HCT116 (cell line): ENCODE measurements at regions not wholly inside any gene's neighbourhood (a gene's known extent, or its start where the extent isn't known, plus 50 kb on each side); places are given as distances from the start of the nearest gene placed in this dataset.

Experiments used
- ATAC-seq: fragments of 200-7000 bp; cut with Tn5 transposase; 2 replicates; pipeline ENCODE4 v1.9.1; 2020; ENCODE audit warnings: mild to moderate bottlenecking, moderate library complexity
- BruUV-seq: library from RNA; stranded (reverse); fragments of 400-500 nt; replicated peaks from 2 replicates; lab custom pipeline; 2021; lab: Mats Ljungman, UMichigan
- CTCF ChIA-PET: fragments of 300-600 bp; sonication (Branson Sonifier 250); formaldehyde crosslinking; loops from one replicate; lab custom pipeline; 2021; ENCODE audit warnings: antibody characterized with exemption; lab: Charles Lee
- POLR2A ChIA-PET: fragments of 300-600, 350-600 bp; sonication (Branson Sonifier 250); formaldehyde crosslinking; loops from one replicate; lab custom pipeline; 2021; ENCODE audit warnings: antibody characterized with exemption; lab: Charles Lee
- RAD21 ChIA-PET, 2 experiments: fragments of 300-600 bp; sonication (Branson Sonifier 250); formaldehyde crosslinking; loops; one replicate each; lab custom pipeline; 2023; ENCODE audit warnings: low total read pairs in 2 of 2; ENCODE audit not compliant: uncharacterized antibody in 2 of 2, unreplicated experiment in 2 of 2, low non-redundant PET in 1 of 2; lab: Charles Lee
- DNase-seq: peaks from one replicate; pipeline ENCODE4 v3.0.0-alpha.2; 2010; ENCODE audit warnings: low read depth, low spot score
- H2AFZ ChIP-seq: fragments of 200-600 bp; shearing (Covaris generic), sonication (generic); 2 replicates; pipeline ENCODE4 v1.6.1; 2017; ENCODE audit warnings: low read depth, mixed run types, mixed read lengths, antibody characterized with exemption, low read length; ENCODE audit not compliant: poor library complexity, severe bottlenecking
- H3K27ac ChIP-seq: 2 replicates; pipeline ENCODE4 v1.5.1; 2012; ENCODE audit warnings: low read depth, low read length
- H3K27me3 ChIP-seq: fragments of 200-600 bp; sonication (generic); 2 replicates; pipeline ENCODE4 v1.6.1; 2016; ENCODE audit warnings: mixed run types, low read length, mixed read lengths; ENCODE audit not compliant: insufficient read depth
- H3K36me3 ChIP-seq, 2 experiments: fragments of 200-500 bp in 1 of 2; fragments of 200-600 bp in 1 of 2; sonication (Bioruptor generic) in 1 of 2; sonication (generic) in 1 of 2; 2 replicates each; pipeline versions ENCODE4 v1.5.1 to v1.6.1; 2014 to 2016; ENCODE audit warnings: low read length in 2 of 2, inconsistent platforms in 1 of 2, mixed read lengths in 1 of 2, mixed run types in 1 of 2; ENCODE audit not compliant: insufficient read depth in 2 of 2, control insufficient read depth in 1 of 2
- H3K4me1 ChIP-seq, 2 experiments: fragments of 200-600 bp in 1 of 2; sonication (generic) in 1 of 2; 2 replicates each; pipeline versions ENCODE4 v1.5.1 to v1.6.1; 2012 to 2017; ENCODE audit warnings: low read length in 2 of 2, inconsistent platforms in 1 of 2, mild to moderate bottlenecking in 1 of 2, mixed read lengths in 1 of 2, mixed run types in 1 of 2, moderate library complexity in 1 of 2; ENCODE audit not compliant: insufficient read depth in 2 of 2, control insufficient read depth in 1 of 2
- H3K4me2 ChIP-seq: fragments of 200-600 bp; sonication (generic); 2 replicates; pipeline ENCODE4 v1.6.1; 2017; ENCODE audit warnings: mixed run types, low read length, mixed read lengths
- H3K4me3 ChIP-seq, 2 experiments: fragments of 200-600 bp in 1 of 2; sonication (generic) in 1 of 2; replicated peaks in 1 of 2; 2 replicates each; pipeline ENCODE4 v1.5.1; 2011 to 2016; ENCODE audit warnings: low read length in 2 of 2, control low read depth in 1 of 2, low read depth in 1 of 2, mild to moderate bottlenecking in 1 of 2, mixed read lengths in 1 of 2, mixed run types in 1 of 2
- H3K79me2 ChIP-seq: fragments of 200-600 bp; sonication (generic); 2 replicates; pipeline ENCODE4 v1.6.1; 2017; ENCODE audit warnings: mild to moderate bottlenecking, mixed run types, low read length, moderate library complexity, mixed read lengths; ENCODE audit not compliant: insufficient read depth
- H3K9ac ChIP-seq: fragments of 200-600 bp; sonication (generic); 2 replicates; pipeline ENCODE4 v1.6.1; 2016; ENCODE audit warnings: low read length, mixed read lengths
- H3K9me2 ChIP-seq: fragments of 200-600 bp; sonication (generic), shearing (Covaris generic); 2 replicates; pipeline ENCODE4 v1.6.1; 2017; ENCODE audit warnings: mixed run types, mild to moderate bottlenecking, moderate library complexity; ENCODE audit not compliant: insufficient read depth
- H3K9me3 ChIP-seq, 2 experiments: fragments of 200-500 bp in 1 of 2; fragments of 200-600 bp in 1 of 2; sonication (Bioruptor generic) in 1 of 2; sonication (generic) in 1 of 2; 2 replicates each; pipeline ENCODE4 v1.6.1; 2014 to 2017; ENCODE audit warnings: low read length in 2 of 2, mixed read lengths in 2 of 2, inconsistent platforms in 1 of 2, low read depth in 1 of 2, mild to moderate bottlenecking in 1 of 2, mixed run types in 1 of 2, moderate library complexity in 1 of 2; ENCODE audit not compliant: control insufficient read depth in 1 of 2, insufficient read depth in 1 of 2
- H4K20me1 ChIP-seq: fragments of 200-600 bp; sonication (generic), shearing (Covaris generic); 2 replicates; pipeline ENCODE4 v1.6.1; 2017; ENCODE audit warnings: mixed run types, mild to moderate bottlenecking, moderate library complexity; ENCODE audit not compliant: insufficient read depth
- CEBPB ChIP-seq: IDR thresholded peaks from 2 replicates; pipeline ENCODE4 v1.6.1; 2012; ENCODE audit warnings: low read depth
- EGR1 ChIP-seq: IDR thresholded peaks from 2 replicates; pipeline ENCODE4 v1.6.1; 2012; ENCODE audit warnings: low read depth
- ELF1 ChIP-seq: IDR thresholded peaks from 2 replicates; pipeline ENCODE4 v1.6.1; 2012; ENCODE audit warnings: low read depth, borderline replicate concordance
- EZH2 ChIP-seq: fragments of 200-600 bp; sonication (generic); IDR thresholded peaks from 2 replicates; pipeline ENCODE4 v1.6.1; 2017; ENCODE audit warnings: antibody characterized with exemption, mixed run types
- EZH2phosphoT487 ChIP-seq: fragments of 200-600 bp; IDR thresholded peaks from 2 replicates; pipeline ENCODE4 v1.6.1; 2018; ENCODE audit warnings: antibody characterized with exemption, borderline replicate concordance
- JUND ChIP-seq: IDR thresholded peaks from 2 replicates; pipeline ENCODE4 v1.6.1; 2012
- POLR2A ChIP-seq: IDR thresholded peaks from 2 replicates; pipeline ENCODE4 v1.7.0; 2011; ENCODE audit warnings: borderline replicate concordance; ENCODE audit not compliant: insufficient read depth, insufficient read length; ENCODE audit errors: extremely low read depth
- POLR2AphosphoS5 ChIP-seq: IDR thresholded peaks from 2 replicates; pipeline ENCODE4 v1.6.1; 2011; ENCODE audit warnings: mild to moderate bottlenecking, low read depth, low read length, moderate library complexity
- RAD21 ChIP-seq: IDR thresholded peaks from 2 replicates; pipeline ENCODE4 v1.6.1; 2012; ENCODE audit warnings: low read depth, mild to moderate bottlenecking
- SIN3A ChIP-seq: IDR thresholded peaks from 2 replicates; pipeline ENCODE4 v1.6.1; 2012; ENCODE audit warnings: low read depth
- SP1 ChIP-seq: IDR thresholded peaks from 2 replicates; pipeline ENCODE4 v1.6.1; 2012; ENCODE audit warnings: low read depth
- SRF ChIP-seq: IDR thresholded peaks from 2 replicates; pipeline ENCODE4 v1.6.1; 2012; ENCODE audit warnings: low read depth
- TCF7L2 ChIP-seq: IDR thresholded peaks from 2 replicates; pipeline ENCODE4 v1.7.0; 2011; ENCODE audit warnings: borderline replicate concordance, inconsistent platforms; ENCODE audit not compliant: insufficient read depth, insufficient read length; ENCODE audit errors: extremely low read depth
- YY1 ChIP-seq: IDR thresholded peaks from 2 replicates; pipeline ENCODE4 v1.6.1; 2011; ENCODE audit warnings: low read length, low read depth, moderate library complexity, mild to moderate bottlenecking; ENCODE audit not compliant: insufficient replicate concordance; ENCODE audit errors: extremely low read depth
- ZFX ChIP-seq: fragments of 450-650 bp; IDR thresholded peaks from 2 replicates; pipeline ENCODE4 v1.6.1; 2017
- ZNF274 ChIP-seq: fragments of 200-500 bp; sonication (Bioruptor generic); IDR thresholded peaks from 2 replicates; pipeline ENCODE4 v1.6.1; 2014; ENCODE audit warnings: mild to moderate bottlenecking, low read depth, low read length, inconsistent platforms
- intact Hi-C: fragments of 100-400 bp; cut with micrococcal nuclease; formaldehyde crosslinking; loops from 2 replicates; pipeline ENCODE4 v1.10.0; 2022
- TF ChIP-seq, protein P1 (sequence below): IDR thresholded peaks from 2 replicates; pipeline ENCODE4 v1.6.1; 2012; ENCODE audit warnings: low read depth
- TF ChIP-seq, protein P2 (sequence below): IDR thresholded peaks from 2 replicates; pipeline ENCODE4 v1.6.1; 2012
- TF ChIP-seq, protein P3 (sequence below): IDR thresholded peaks from 2 replicates; pipeline ENCODE4 v1.6.1; 2012

DNA sequence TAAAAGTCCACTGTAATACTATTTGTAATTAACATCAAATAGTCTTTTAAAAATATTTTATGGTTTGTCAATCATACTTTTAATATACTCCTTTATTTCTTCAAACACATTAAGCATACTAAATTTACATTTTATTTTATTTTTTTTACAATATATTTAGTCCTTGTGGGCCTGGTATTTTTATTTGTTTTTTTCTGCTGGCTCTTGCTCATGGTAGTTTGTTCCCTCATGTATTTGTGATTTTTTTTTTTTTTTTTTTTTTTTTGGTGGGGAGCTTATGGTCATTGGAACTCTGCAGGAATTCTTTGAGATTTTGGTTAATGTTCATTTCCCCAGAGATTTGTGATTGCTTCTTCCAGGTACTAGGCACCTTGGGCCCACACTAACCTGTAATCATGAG lies 185.5 kb downstream of the PDGFRA start (continued):
- TF ChIP-seq, protein P1, sequence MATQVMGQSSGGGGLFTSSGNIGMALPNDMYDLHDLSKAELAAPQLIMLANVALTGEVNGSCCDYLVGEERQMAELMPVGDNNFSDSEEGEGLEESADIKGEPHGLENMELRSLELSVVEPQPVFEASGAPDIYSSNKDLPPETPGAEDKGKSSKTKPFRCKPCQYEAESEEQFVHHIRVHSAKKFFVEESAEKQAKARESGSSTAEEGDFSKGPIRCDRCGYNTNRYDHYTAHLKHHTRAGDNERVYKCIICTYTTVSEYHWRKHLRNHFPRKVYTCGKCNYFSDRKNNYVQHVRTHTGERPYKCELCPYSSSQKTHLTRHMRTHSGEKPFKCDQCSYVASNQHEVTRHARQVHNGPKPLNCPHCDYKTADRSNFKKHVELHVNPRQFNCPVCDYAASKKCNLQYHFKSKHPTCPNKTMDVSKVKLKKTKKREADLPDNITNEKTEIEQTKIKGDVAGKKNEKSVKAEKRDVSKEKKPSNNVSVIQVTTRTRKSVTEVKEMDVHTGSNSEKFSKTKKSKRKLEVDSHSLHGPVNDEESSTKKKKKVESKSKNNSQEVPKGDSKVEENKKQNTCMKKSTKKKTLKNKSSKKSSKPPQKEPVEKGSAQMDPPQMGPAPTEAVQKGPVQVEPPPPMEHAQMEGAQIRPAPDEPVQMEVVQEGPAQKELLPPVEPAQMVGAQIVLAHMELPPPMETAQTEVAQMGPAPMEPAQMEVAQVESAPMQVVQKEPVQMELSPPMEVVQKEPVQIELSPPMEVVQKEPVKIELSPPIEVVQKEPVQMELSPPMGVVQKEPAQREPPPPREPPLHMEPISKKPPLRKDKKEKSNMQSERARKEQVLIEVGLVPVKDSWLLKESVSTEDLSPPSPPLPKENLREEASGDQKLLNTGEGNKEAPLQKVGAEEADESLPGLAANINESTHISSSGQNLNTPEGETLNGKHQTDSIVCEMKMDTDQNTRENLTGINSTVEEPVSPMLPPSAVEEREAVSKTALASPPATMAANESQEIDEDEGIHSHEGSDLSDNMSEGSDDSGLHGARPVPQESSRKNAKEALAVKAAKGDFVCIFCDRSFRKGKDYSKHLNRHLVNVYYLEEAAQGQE = no peak
- no peak for TF ChIP-seq RAD21
- no peak for TF ChIP-seq JUND
- no peak for TF ChIP-seq POLR2A

DNA sequence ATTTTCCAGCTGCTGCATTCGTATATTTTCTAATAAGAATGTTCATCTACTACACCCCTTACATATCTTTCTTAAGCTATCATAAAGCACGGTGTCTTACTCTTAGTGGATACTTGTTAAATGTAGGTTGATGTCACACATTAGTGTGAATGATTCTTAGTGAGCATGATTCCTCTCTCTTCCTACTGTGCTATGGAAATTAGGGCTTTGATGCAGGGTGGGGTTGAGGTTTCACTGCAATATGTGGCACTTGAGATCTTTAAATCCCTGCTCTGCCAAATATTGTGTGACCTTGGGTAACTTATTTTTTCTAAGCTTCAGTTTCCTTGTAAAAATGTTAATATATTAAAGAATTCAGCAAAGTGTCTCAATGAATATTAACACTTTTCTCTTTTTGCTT lies 188.4 kb downstream of the PDGFRA start:
- Histone ChIP-seq H3K36me3 (no peaks in the 10 kb centered on the region), H3K4me2 (no peak overlapping the region), H3K4me3 (no peak overlapping the region), H3K9ac (no peak overlapping the region), H3K27me3 (peaks cover 5% of the 10 kb centered on the region; the same call in 1 of the 2 replicates), H3K4me1 (no peaks in the 10 kb centered on the region)
- ChIA-PET RAD21 (no interaction called here), POLR2A (no interaction called here), CTCF (no interaction called here)
- BruUV-seq = no TSS peak
- TF ChIP-seq POLR2AphosphoS5 = no peak
- TF ChIP-seq EGR1 = no peak
- no peak for TF ChIP-seq ELF1
- TF ChIP-seq, protein P2, sequence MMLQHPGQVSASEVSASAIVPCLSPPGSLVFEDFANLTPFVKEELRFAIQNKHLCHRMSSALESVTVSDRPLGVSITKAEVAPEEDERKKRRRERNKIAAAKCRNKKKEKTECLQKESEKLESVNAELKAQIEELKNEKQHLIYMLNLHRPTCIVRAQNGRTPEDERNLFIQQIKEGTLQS = no peak
- TF ChIP-seq YY1 = no peak
- TF ChIP-seq ZNF274 = no peak
- no peak for TF ChIP-seq TCF7L2
- no peak for TF ChIP-seq EZH2phosphoT487
- no peak for TF ChIP-seq JUND
- no peak for TF ChIP-seq SIN3A
- TF ChIP-seq SP1 = no peak
- no peak for TF ChIP-seq CEBPB
- no peak for TF ChIP-seq ZFX
- TF ChIP-seq POLR2A = no peak
- no peak for TF ChIP-seq SRF
- TF ChIP-seq, protein P3, sequence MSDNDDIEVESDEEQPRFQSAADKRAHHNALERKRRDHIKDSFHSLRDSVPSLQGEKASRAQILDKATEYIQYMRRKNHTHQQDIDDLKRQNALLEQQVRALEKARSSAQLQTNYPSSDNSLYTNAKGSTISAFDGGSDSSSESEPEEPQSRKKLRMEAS = no peak
- no peak for TF ChIP-seq EZH2
- no peak for TF ChIP-seq RAD21
- TF ChIP-seq, all 23 proteins: peak for 0
- Histone ChIP-seq H3K9me3 (0 out of 4 replicates have a peak, but pooled peaks cover 0 to 3% of the 10 kb centered on the region in 2 experiments), H4K20me1 (no peaks in the 10 kb centered on the region), H3K27ac (no peak overlapping the region), H3K79me2 (no peaks in the 10 kb centered on the region), H3K9me2 (no peaks in the 10 kb centered on the region), H2AFZ (no peak overlapping the region)
- ATAC-seq = no peak
- intact Hi-C loops = no loop called here
- DNase-seq = no peak
